SK-N-MC (cell line): ENCODE measurements at regions not wholly inside any gene's neighbourhood (a gene's known extent, or its start where the extent isn't known, plus 50 kb on each side); places are given as distances from the start of the nearest gene placed in this dataset.

Experiments used
- EZH2 ChIP-seq: fragments of 200-600 bp; sonication (generic); IDR thresholded peaks from one replicate; pipeline ENCODE4 v1.6.1; 2017; ENCODE audit warnings: antibody characterized with exemption
- POLR2AphosphoS5 ChIP-seq: IDR thresholded peaks from 2 replicates; pipeline ENCODE4 v1.6.1; 2012; ENCODE audit warnings: mild to moderate bottlenecking, low read depth, low read length, borderline replicate concordance

DNA sequence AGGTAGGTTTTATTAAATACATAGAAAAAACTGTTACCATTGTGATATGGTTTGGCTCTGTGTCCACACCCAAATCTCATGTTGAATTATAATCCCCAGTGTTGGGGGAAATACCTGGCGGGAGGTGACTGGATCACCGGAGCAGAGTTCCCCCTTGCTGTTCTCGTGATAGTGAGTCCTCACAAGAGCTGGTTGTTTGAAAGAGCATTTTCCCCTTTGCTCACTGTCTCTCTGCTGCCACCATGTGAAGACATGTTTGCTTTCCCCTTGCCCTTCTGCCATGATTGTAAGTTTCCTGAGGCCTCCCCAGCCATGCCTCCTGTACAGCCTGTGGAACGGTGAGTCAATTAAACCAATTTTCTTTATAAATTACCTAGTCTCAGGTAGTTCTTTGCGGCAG, 352.7 kb upstream of the SLC39A10 start:
- no peak for TF ChIP-seq EZH2
- no peak for TF ChIP-seq POLR2AphosphoS5
